Fibroblast of skin of back (primary cell): ENCODE measurements at regions not wholly inside any gene's neighbourhood (a gene's known extent, or its start where the extent isn't known, plus 50 kb on each side); places are given as distances from the start of the nearest gene placed in this dataset.

Experiments
- DNase-seq: peaks from one replicate; pipeline ENCODE4 v3.0.0-alpha.2; 2013

DNA sequence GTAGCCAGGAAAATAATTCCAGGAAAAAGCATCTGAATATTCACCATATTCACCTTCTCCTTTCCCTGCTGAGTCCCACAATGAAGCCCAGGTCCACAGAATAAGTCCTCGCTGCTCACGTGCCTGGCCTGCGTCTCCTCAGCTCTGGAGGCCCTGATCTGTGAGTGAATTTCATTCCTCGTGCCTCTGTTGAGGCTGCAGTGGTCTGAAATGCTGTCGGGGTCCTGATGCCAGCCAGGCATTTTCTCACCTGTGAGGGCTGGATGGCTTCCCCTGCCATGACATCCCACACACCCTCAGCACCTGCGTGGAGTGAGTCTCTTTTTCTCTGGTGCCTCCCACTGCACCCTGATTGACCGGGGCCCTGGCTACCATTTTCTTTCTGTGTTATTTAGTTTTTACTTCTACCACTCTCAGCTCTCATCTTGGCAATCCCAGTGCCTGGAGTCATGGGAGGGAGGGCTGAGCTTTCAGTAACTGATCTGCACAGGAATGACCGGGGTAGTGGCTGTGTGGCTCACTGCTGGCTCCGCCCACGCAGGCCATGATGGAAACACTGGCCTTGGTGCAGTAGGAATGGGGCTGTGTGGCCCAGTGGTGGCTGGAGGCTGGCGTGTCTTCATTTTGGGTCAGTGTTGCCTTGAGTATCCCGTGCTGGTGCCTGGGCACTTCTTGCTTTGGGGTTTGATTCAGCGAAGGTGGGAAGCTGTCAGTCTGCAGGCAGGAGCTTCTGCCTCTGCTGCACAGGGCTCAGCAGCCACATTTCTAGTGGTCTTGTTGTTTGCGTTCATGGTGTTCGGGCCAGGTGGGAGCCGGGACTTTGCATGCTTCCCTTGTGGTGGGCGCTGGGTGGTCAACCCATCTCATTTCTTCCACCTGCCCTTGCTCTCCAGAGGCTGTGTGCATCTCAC, 807.2 kb downstream of the TBC1D22A start:
- no peak for DNase-seq

DNA sequence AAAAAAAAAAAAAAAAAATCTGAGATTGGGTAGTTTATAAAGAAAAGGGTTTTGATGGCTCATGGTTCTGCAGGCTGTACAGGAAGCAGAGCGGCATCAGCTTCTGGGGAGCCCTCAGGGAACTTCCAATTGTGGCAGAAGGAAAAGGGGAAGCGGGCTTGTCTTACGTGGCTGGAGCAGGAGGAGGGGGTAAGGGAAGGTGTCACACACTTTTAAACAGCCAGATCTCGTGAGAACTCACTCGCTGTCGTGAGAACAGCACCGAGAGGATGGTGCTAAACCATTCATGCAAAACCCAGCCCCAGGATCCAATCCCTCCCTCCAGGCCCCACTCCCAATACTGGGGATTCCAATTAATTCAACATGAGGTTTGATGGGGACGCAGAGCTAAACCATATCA, 806.2 kb downstream of the TBC1D22A start:
- no peak for DNase-seq

DNA sequence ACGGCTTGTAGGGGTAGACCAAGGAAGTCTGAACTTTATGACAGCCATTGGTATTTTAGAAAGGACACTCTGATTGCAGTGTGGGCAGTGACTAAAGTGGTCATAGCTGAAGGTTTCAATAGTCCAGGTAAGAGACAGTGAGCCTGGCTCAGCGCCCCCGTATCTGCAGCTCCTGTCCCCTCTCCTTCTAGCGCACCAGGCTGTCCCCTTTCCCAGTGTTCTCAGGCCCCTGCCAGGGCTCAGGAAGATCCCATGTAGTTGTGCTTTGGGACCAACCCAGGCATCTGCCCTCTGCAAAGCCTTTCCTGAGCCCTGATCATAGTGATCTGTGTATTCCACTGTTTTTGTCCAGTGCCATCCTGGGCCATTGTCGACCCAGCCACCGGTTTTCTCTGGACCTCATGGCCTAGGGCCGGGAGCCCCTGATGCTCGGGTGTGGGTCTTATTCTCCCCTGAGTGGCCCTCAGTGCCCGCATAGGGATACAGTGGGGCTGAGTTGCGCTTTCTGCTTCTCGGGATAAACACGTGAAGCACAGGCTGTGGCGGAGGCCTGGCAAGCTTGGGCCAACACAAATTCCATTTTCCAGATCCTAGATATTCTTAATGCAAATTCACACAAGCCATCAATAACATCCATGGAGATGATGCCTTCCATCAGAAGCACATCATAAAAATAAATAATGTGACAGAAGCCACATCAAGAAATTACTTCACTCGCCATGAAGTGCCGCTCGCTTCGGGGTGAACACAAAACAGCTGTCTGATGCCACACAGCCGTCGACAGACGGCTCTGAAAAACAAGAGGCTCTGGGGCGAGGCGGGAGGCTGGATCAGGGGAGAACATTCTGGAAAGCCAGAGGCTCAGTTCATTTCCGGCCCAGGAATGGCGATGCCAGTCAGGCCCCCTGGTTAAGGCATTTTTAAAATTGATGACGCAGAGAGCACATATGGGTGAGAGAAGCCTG, 805.0 kb downstream of the TBC1D22A start:
- DNase-seq = no peak

DNA sequence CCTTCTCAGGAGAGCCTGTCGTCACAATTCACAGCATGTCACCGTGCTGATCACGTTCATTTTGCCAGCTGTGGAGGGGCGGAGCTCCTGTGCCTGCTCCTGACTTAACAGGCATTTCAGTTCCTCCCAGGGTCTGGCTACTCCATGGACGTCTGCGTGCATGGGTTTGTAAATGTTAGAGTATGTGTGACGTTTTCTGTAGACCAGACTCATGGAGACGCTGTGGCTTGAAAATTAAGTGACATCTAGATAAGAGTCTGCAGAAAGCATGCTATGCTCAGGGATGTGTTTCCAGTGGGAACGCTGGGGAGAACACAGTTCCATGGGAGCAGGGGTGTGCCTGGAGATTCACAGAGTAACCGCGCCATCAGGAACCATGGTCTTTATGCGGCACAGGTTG, 804.0 kb downstream of the TBC1D22A start:
- no peak for DNase-seq

DNA sequence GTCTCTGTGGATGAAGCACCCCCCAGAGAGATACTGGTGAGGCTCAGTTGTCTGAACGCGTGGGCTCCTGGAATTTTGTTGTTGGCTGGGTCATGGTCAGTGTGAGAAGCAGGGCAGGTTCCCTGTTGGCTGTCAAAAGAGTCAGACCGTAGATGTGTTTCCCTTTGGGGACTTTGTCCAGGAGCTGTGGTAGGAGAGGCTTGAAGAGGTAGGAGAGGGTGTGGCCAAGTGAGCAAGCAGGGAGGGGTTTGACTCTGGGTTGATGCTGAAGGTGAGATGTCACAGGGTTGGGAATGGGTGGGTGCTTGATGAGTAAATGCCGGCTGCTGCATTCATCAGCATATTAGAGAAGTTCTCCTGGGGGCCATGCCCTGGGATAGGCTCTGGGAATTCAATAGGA, 803.2 kb downstream of the TBC1D22A start:
- no peak for DNase-seq

DNA sequence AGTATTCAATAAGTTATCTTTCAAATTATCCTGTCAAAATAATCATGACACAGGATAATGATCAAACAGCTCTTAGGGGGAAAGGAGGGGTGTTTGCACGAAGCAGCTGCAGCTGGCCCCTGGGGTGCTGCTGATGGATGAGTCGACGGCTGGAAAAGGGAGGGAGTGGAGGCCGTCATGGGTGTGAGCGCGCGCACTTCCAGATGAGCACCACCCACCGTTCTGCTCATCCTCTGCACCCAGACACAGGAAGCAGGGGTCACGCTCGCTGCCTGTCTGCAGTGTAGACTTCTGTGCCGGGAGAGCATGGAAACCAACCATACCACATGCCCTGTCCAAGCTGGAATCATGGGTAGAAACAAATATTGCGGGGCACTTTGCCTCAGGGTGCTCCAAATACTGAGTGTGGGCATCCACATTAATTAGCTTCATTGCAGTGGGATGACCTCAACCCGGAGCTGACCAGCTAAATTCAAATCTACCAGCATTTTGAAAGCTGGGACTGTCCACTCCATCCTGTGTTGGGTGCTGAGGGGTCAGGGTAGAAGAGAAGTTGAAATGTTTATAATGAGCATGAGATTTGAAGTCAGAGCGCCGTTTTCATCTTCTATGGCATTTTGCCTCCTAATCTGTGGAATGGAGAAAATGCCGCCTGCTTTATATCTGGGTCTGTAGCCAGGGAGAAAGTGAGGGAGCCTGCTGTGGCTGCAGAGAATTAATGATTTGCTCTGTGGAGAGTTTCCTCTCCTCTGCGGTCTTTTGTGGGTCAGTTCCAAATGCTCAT, 802.4 kb downstream of the TBC1D22A start:
- DNase-seq = no peak

DNA sequence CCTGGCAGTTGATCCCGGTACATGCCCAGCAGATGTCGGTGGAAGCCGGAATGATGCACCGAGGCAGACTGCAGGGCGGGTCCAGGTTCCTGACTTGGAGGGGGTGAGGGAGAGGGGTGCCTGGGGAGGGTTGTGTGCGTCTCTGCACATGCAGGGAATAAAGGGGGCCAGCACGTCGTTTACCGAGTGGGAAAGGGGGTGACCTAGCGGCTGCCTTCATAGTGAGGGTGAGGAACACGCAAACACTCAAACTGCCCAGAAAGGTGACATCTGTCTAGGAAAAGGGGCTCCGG, 801.7 kb downstream of the TBC1D22A start:
- DNase-seq = no peak

DNA sequence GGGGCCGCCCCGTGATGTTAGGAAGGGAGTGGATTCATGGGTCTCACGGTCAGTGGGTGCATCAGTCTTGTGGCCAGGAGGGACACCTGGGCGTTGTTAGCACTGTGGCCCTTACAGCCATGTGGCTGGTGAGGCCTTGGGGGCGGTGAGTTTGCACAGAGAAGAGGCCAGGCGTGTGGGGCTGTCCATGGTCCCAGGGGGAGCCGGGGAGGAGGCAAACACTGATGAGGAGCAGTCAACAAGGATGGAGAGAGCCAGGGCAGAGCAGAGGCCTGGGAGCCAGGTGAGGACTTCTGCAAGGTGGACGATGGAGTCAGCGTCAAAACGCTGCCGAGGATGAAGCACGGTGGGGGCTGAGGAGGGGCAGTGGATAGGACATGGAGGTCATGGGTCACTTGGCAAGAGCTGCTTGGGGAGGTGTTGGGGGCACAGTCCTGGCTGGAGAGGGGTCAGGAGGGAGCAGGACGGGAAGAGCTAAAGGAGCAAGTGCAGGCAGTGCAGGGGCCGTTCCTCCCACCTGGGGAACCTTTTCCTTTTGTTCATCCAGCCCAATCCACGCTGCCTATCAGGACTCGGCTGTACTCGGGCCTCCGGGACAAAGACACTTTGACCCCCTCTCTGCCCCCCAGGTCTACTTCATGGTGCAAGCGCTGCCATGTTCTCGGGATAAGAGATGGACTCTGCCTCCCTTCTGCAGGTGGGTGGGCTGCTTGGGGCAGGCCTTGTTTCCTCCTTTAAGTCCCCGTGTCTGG, 801.1 kb downstream of the TBC1D22A start:
- no peak for DNase-seq

DNA sequence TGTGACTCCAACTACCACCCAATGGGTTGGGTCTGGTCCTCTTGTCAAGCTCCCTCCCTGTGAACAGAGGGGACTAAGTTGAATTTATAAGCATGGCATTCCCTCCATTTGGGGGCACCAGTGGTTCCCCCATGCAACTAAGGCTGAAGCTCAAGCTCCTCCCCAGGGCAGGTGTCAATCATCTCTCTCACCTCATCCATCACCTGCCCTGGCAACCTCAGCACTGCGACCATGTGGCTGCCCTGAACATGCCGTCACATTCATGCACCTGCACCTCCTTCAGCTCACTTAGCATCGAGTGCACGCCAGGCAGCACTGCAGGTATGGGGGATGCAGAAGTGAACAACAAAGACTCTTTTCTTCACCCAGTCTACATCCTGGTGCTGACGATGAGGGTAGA, 799.3 kb downstream of the TBC1D22A start:
- no peak for DNase-seq

DNA sequence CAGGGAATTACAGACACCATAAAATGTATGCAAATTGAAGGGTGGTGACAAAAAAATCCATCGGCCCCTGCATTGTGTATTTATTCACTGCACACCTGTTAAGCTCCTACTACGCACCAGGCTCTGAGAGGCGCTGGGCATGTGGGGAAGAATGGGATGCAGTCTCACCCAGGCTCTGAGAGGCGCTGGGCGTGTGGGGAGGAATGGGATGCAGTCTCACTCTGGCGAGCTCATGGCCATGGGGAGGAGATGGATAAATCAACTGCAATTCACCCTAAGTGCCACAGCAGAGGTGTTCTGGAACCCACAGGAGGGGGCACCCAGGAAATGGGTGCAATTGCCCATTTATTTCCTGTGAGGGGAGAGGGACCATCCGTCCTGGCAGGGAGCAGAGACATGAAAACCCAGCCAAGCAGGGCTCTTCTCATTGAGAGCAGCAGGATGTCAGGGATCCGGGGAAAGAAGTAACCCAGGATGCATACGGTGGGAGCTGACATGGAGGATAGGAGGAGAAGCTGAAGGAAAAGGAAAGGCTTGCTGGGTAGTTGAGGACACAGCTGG, 798.7 kb downstream of the TBC1D22A start:
- no peak for DNase-seq

DNA sequence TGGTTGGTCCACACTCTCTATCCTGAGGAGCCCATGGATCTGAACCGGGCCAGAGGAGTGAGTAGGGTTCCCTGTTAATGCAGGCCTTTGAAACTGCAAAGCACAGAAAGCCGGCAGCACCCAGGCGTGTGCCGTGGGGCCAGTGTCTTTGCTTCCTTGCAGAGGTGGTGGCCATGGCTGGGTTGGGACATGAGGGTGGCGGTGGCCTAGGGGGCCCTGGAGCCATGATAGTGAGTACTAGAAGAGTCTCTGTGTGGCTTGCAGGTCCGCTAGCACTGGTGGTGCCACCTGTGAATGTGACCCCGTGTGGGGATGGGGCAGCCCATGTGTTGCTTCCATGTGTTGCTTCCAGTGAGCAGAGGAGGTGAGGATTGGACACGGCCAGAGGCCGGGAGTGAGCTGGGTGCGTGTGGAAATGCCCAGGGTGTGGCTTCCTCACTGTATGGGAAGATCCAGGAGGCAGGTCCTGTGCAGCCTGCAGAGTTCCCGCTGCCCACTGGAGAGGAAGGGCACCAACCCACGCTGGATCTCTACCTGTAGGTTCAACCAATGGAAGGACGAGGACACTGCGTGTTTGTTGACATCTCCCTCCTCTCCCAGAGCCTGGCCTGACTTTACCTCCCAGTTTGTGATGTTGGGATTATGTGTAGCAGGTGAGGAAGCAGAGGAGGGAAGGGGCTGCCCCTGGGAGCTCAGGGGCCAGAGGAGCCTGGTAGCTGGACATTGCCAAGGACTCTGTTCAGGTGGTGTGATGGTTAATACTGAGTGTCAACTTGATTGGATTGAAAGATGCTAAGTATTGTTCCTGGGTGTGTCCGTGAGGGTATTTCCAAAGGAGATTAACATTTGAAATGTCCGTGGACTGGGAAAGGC, 796.6 kb downstream of the TBC1D22A start:
- no peak for DNase-seq

DNA sequence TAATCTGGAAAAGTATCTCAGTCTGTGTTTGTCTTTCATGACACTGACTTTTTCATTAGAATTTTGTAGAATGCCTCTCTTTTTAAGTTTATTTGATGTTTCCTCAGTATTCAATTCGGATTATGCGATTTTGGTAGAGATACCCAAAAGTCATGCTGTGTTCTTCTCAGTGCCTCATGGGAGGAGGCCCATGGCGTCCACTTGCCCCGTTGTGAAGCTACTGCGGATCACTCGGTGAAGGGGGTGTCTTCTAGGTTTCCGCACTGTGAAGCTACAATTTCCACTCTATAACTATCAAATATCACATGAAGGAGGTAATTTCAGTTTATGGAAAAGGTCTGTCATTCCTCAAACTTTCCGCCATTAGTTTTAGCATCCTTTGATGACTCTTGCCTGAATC, 794.0 kb downstream of the TBC1D22A start:
- no peak for DNase-seq

DNA sequence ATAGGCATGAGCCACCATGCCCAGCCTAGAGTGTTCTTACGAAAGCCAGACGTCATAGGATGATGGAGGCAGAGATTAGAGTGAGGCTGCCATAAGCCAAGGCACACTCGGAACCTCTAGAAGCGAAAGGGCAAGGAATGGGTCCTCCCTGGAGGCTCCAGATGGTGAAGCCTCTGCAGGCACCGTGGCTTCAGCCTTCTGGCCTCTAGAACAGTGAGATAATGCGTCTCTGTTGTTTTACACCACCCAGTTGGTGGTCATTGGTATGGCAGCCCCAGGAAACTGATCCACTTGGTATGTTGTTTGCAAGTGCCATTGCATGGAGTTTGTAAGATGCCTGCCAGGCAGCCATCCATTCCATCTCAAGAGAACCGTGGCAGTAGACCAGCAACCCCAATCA, 791.0 kb downstream of the TBC1D22A start:
- no peak for DNase-seq

DNA sequence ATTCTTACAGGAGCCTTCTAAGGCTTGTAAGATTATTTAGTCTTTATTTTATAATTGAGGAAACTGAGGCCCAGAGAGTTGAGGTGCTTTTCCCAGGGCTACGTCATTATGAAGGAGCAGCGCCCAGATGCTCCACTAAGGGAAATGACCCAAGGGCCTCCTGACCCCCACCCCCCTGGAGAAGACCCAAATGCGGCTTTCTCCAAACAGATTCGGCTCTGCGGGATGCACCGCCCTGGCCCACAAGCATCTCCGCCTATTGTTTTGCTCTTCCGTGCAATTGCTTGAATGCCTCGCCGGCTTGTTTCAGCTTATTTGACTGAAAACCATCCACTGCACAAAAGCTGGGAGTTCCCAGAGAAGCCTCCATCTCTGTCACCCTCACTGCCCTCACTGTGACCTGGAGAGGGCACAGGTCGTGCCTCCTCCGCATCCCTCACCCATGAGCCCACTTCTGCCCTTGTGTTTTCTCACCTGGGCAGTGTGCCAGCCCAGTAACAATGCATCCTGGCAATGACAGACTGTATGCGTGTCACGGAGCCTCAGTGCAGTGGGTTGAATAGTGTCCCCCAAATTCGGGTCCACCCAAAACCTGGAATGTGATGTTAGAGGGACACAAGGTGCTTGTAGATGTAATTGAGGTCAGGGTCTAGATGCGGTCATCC, 790.2 kb downstream of the TBC1D22A start:
- DNase-seq = no peak

DNA sequence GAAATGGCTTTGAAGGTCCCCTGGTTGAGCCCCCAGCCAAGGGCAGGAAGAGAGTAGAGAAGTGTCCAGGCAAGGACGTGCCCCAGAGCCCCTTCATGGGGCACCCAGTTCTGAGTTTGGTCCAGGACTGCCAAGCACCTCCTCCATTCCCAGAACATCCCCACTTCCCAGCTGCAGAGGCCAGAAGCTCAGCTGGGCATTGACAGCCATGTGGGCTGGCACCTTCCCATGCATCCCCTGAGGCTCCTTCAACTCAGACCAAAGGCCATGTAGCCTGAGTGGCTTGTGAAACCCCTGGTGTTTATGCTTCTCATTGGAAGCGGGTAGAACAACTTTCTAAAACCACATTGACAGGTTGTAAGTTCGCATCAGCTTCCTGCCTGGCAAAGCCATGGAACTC, 789.6 kb downstream of the TBC1D22A start:
- DNase-seq = no peak

DNA sequence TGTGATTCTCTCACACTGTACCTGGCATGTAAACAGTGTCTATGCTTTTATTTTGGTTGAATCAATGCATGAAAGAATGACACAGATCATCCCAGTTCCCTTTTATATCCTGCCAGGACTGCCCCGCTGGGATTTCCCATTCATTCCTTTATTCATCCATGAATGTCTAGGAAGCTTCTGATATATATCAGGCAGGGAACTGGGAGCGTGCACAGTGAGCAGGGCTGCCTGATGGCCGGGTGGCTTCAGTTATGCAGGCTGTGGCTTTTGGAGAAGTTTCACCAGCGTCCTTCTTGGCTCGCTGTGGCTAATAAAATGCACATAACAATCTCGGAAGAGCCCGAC, 789.0 kb downstream of the TBC1D22A start:
- DNase-seq = no peak

DNA sequence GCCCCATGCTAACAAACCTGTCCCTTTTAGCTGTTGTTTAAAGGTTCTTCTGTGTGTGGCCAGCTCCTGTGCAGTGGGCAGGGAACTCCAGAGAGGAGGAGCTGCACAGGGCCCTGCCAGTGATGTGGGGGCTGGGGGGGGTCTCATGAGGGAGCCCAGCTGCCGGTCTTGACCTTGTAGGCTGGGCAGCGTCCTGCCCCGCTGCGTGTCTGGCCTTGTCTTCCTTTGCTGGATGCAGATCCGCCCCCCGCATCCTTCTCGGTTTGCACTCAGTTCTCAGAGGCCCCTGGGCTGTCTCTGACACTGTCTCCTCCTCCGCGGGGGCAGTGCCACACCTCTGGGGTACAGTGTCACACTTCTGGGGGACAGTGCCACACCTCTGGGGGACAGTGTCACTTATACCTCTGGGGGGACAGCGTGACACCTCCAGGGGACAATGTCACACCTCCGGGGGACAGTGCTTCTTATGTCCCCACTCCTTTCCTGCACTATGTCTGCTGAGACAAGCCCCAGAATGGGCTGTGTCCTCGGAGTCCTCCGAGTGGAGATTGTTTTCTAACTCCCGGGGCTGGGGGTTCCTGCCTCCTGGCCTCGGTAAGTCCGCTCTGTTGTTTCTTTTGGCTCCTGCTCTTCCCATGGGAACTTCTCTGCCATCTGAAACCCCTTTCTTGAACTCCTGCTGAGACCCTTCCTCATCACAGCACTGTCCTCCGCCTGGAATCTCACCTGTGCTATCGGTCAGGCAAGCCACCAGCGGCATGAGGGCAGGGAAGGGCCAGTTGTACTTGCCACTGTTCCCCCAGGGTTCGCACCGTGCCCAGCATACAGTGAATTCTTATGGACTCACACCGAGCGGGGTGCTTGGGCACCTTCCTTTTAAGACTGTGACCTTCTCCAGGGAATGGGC, 788.3 kb downstream of the TBC1D22A start:
- no peak for DNase-seq

DNA sequence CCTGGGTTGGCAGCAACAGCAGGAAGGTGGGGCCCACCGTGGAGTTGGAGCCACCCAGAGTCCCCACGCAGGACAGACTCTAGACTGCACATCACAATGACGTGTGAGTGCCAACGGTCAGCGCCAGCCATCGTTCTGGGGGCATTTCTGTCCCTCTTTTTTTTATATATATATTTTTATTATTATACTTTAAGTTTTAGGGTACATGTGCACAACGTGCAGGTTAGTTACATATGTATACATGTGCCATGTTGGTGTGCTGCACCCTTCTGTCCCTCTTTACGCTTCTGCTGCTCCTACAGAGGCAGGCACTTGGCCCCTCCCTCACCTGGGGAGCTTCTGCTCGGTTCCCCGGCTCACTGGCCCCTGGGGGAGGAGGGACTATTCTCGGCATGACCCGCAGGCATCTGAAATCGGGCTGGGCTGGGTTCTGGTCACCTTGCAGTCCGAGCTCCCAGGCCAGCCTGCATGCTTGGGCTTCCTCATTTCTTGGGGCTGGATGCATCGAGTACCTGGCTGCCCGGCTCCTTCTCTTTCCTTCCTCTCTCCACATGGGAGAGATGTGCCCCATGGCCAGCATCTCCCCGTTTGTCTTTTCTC, 787.4 kb downstream of the TBC1D22A start:
- no peak for DNase-seq
